Liver (tissue), 3 donors: ENCODE measurements at regions not wholly inside any gene's neighbourhood (a gene's known extent, or its start where the extent isn't known, plus 50 kb on each side); places are given as distances from the start of the nearest gene placed in this dataset.

ENCODE experiments used
- ATF3 ChIP-seq: IDR thresholded peaks from 2 replicates; pipeline ENCODE4 v1.6.1; 2016; ENCODE audit warnings: antibody characterized with exemption
- CTCF ChIP-seq: fragments of 150-350 bp; IDR thresholded peaks from 2 replicates; pipeline ENCODE4 v1.5.1; 2017; ENCODE audit warnings: improper control_type of control experiment, low read depth, low read length; ENCODE audit not compliant: missing input control
- EGR1 ChIP-seq, 2 donors: IDR thresholded peaks; 2 replicates each; pipeline ENCODE4 v1.6.1; 2016 to 2018; ENCODE audit warnings: antibody characterized with exemption in 2 of 2, low read depth in 2 of 2
- GABPA ChIP-seq, 2 donors: IDR thresholded peaks in 1 of 2; conservative IDR thresholded peaks in 1 of 2; 2 replicates each; pipeline ENCODE4 v1.6.1; 2016; ENCODE audit warnings: antibody characterized with exemption in 2 of 2, mild to moderate bottlenecking in 1 of 2, moderate library complexity in 1 of 2
- JUND ChIP-seq, 2 donors: IDR thresholded peaks; 2 replicates each; pipeline ENCODE4 v1.6.1; 2016; ENCODE audit warnings: antibody characterized with exemption in 2 of 2
- MAX ChIP-seq: IDR thresholded peaks from 2 replicates; pipeline ENCODE4 v1.6.1; 2016; ENCODE audit warnings: antibody characterized with exemption
- RAD21 ChIP-seq, 2 donors: IDR thresholded peaks; 2 replicates each; pipeline ENCODE4 v1.6.1; 2016; ENCODE audit warnings: antibody characterized with exemption in 2 of 2, mild to moderate bottlenecking in 2 of 2
- REST ChIP-seq: IDR thresholded peaks from 2 replicates; pipeline ENCODE4 v1.6.1; 2016; ENCODE audit warnings: antibody characterized with exemption, mild to moderate bottlenecking
- SP1 ChIP-seq: IDR thresholded peaks from 2 replicates; pipeline ENCODE4 v1.6.1; 2018; ENCODE audit warnings: antibody characterized with exemption, mild to moderate bottlenecking
- TAF1 ChIP-seq: conservative IDR thresholded peaks from 2 replicates; pipeline ENCODE4 v1.6.1; 2016; ENCODE audit warnings: antibody characterized with exemption, mild to moderate bottlenecking
- donor health status: healthy.
- donor health status: healthy.

GRCh38 chr1:39132505-39133339, 71.8 kb upstream of the MACF1 start:
- TF ChIP-seq CTCF (peak; percentile 18), EGR1 (IDR thresholded peaks at IDR 0.05; ENCODE audit: low read depth in 2 of 2) (no peak), MAX (peak; percentile 38), ATF3 (no peak), GABPA (IDR thresholded peaks at IDR 0.05 in 1 of 2, conservative IDR thresholded peaks at IDR 0.05 in 1 of 2) (peak in 1 of 2 donors; percentile 23), RAD21 (IDR thresholded peaks at IDR 0.05) (peak; percentile 49 to 64), TAF1 (no peak), SP1 (peak; percentile 73), JUND (IDR thresholded peaks at IDR 0.05) (peak in 1 of 2 donors; percentile 43), REST (peak; percentile 14)
